ENCODE measurements at regions not wholly inside any gene's neighbourhood (a gene's known extent, or its start where the extent isn't known, plus 50 kb on each side); places are given as distances from the start of the nearest gene placed in this dataset.

GRCh38 chr12:59268295-59268809 lies 327.5 kb upstream of the SLC16A7 start:
- Histone ChIP-seq H3K36me3 (ENCODE audit: control insufficient read depth in 2 of 2, insufficient read depth in 2 of 2, low read length in 1 of 2) (no peaks in the 10 kb centered on the region), H3K27ac (ENCODE audit: low read depth in 1 of 2, low read length in 1 of 2) (no peak overlapping the region), H3K4me1 (ENCODE audit: control insufficient read depth in 2 of 2, insufficient read depth in 2 of 2, low read length in 2 of 2) (no peaks in the 10 kb centered on the region), H3K4me3 (ENCODE audit: low read length in 2 of 2) (no peak overlapping the region), H3K27me3 (ENCODE audit: control insufficient read depth in 2 of 2, insufficient read depth in 1 of 2, low read length in 1 of 2) (no peaks in the 10 kb centered on the region), H3K9me3 (ENCODE audit: control insufficient read depth in 2 of 2, insufficient read depth in 1 of 2, low read length in 1 of 2) (peaks cover 0 to 10% of the 10 kb centered on the region in 2 donors)
- WGBS, result 90% methylated on average over 2 of the region's 2 CpGs
- DNase-seq (ENCODE audit: low read depth in 6 of 9, low spot score in 9 of 9), result no peak

GRCh38 chr12:59260202-59260601 lies 335.6 kb upstream of the SLC16A7 start:
- H3K4me1 ChIP-seq (ENCODE audit: control insufficient read depth in 2 of 2, insufficient read depth in 2 of 2, low read length in 2 of 2), result no peaks in the 10 kb centered on the region
- H3K27ac ChIP-seq (ENCODE audit: low read depth in 1 of 2, low read length in 1 of 2), result no peak overlapping the region
- H3K9me3 ChIP-seq (ENCODE audit: control insufficient read depth in 2 of 2, insufficient read depth in 1 of 2, low read length in 1 of 2), result no peaks in the 10 kb centered on the region
- DNase-seq (ENCODE audit: low read depth in 6 of 9, low spot score in 9 of 9), result no peak
- no peak overlapping the region for H3K4me3 ChIP-seq (ENCODE audit: low read length in 2 of 2)
- H3K36me3 ChIP-seq (ENCODE audit: control insufficient read depth in 2 of 2, insufficient read depth in 2 of 2, low read length in 1 of 2), result no peaks in the 10 kb centered on the region
- H3K27me3 ChIP-seq (ENCODE audit: control insufficient read depth in 2 of 2, insufficient read depth in 1 of 2, low read length in 1 of 2), result no peaks in the 10 kb centered on the region
- WGBS, result 98% methylated on average over 2 of the region's 2 CpGs

GRCh38 chr12:59252731-59253130 lies 332.4 kb upstream of the LRIG3 start:
- H3K9me3 ChIP-seq (ENCODE audit: control insufficient read depth in 2 of 2, insufficient read depth in 1 of 2, low read length in 1 of 2), result peaks cover 0 to 7% of the 10 kb centered on the region in 2 donors
- H3K27me3 ChIP-seq (ENCODE audit: control insufficient read depth in 2 of 2, insufficient read depth in 1 of 2, low read length in 1 of 2), result no peaks in the 10 kb centered on the region
- no peak for DNase-seq (ENCODE audit: low read depth in 6 of 9, low spot score in 9 of 9)
- no peaks in the 10 kb centered on the region for H3K36me3 ChIP-seq (ENCODE audit: control insufficient read depth in 2 of 2, insufficient read depth in 2 of 2, low read length in 1 of 2)
- no peak overlapping the region for H3K27ac ChIP-seq (ENCODE audit: low read depth in 1 of 2, low read length in 1 of 2)
- H3K4me3 ChIP-seq (ENCODE audit: low read length in 2 of 2), result no peak overlapping the region
- H3K4me1 ChIP-seq (ENCODE audit: control insufficient read depth in 2 of 2, insufficient read depth in 2 of 2, low read length in 2 of 2), result no peaks in the 10 kb centered on the region

DNA sequence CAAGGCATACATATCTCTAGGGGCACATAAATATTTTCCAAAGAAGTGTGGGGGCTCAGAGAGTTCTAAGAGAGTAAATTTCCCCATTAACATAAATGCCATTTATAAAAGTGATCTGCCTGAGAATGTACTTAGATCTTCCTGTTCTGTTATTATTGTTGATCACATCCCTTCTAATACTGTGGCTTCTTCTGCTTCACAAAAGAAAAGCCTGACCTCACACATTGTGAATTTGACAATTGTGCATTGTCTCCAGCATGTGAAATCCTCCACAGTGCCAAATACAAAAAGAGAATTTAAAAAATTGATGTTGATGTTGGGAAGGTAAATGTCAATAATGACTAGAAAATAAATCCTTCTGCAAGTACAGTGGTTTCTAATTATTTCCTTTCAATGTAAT lies 330.5 kb upstream of the LRIG3 start:
- no peak overlapping the region for H3K27ac ChIP-seq (ENCODE audit: low read depth in 1 of 2, low read length in 1 of 2)
- H3K36me3 ChIP-seq (ENCODE audit: control insufficient read depth in 2 of 2, insufficient read depth in 2 of 2, low read length in 1 of 2), result no peaks in the 10 kb centered on the region
- H3K27me3 ChIP-seq (ENCODE audit: control insufficient read depth in 2 of 2, insufficient read depth in 1 of 2, low read length in 1 of 2), result no peaks in the 10 kb centered on the region
- H3K4me3 ChIP-seq (ENCODE audit: low read length in 2 of 2), result no peak overlapping the region
- DNase-seq (ENCODE audit: low read depth in 6 of 9, low spot score in 9 of 9), result no peak
- peaks cover 0 to 7% of the 10 kb centered on the region in 2 donors for H3K9me3 ChIP-seq (ENCODE audit: control insufficient read depth in 2 of 2, insufficient read depth in 1 of 2, low read length in 1 of 2)
- H3K4me1 ChIP-seq (ENCODE audit: control insufficient read depth in 2 of 2, insufficient read depth in 2 of 2, low read length in 2 of 2), result no peaks in the 10 kb centered on the region

- WGBS, result 87% methylated on average over 2 of the region's 2 CpGs
- Histone ChIP-seq H3K4me3 (ENCODE audit: low read length in 2 of 2) (no peak overlapping the region), H3K27me3 (ENCODE audit: control insufficient read depth in 2 of 2, insufficient read depth in 1 of 2, low read length in 1 of 2) (no peaks in the 10 kb centered on the region), H3K4me1 (ENCODE audit: control insufficient read depth in 2 of 2, insufficient read depth in 2 of 2, low read length in 2 of 2) (no peaks in the 10 kb centered on the region), H3K9me3 (ENCODE audit: control insufficient read depth in 2 of 2, insufficient read depth in 1 of 2, low read length in 1 of 2) (no peaks in the 10 kb centered on the region), H3K27ac (ENCODE audit: low read depth in 1 of 2, low read length in 1 of 2) (no peak overlapping the region), H3K36me3 (ENCODE audit: control insufficient read depth in 2 of 2, insufficient read depth in 2 of 2, low read length in 1 of 2) (no peaks in the 10 kb centered on the region)
- no peak for DNase-seq (ENCODE audit: low read depth in 6 of 9, low spot score in 9 of 9)
These were observed 319.7 kb upstream of the LRIG3 start for GRCh38 chr12:59240048-59240447.

DNA sequence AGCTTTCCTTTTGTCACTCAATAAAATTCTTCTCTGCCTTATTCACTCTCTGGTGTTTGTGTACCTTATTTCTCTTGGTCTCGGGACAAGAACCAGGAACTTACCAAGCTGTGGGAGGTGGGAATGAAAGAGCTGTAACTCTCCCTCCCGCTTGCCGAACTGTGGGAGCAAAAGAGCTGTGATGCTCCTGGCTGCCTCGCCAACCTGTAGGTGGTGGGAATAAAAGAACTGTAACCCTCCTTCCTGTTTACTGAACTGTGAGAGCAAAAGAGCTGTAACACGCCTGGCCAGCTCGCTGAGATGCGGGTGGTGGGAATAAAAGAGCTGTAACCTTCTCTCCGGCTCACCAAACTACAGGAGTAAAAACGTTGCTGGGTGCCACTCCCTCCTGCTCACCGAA lies 314.1 kb upstream of the LRIG3 start:
- 92% methylated on average over 10 of the region's 10 CpGs for WGBS
- H3K27me3 ChIP-seq (ENCODE audit: control insufficient read depth in 2 of 2, insufficient read depth in 1 of 2, low read length in 1 of 2), result no peaks in the 10 kb centered on the region
- H3K27ac ChIP-seq (ENCODE audit: low read depth in 1 of 2, low read length in 1 of 2), result no peak overlapping the region
- no peaks in the 10 kb centered on the region for H3K4me1 ChIP-seq (ENCODE audit: control insufficient read depth in 2 of 2, insufficient read depth in 2 of 2, low read length in 2 of 2)
- no peak overlapping the region for H3K4me3 ChIP-seq (ENCODE audit: low read length in 2 of 2)
- DNase-seq (ENCODE audit: low read depth in 6 of 9, low spot score in 9 of 9), result no peak
- H3K36me3 ChIP-seq (ENCODE audit: control insufficient read depth in 2 of 2, insufficient read depth in 2 of 2, low read length in 1 of 2), result no peaks in the 10 kb centered on the region
- no peaks in the 10 kb centered on the region for H3K9me3 ChIP-seq (ENCODE audit: control insufficient read depth in 2 of 2, insufficient read depth in 1 of 2, low read length in 1 of 2)

DNA sequence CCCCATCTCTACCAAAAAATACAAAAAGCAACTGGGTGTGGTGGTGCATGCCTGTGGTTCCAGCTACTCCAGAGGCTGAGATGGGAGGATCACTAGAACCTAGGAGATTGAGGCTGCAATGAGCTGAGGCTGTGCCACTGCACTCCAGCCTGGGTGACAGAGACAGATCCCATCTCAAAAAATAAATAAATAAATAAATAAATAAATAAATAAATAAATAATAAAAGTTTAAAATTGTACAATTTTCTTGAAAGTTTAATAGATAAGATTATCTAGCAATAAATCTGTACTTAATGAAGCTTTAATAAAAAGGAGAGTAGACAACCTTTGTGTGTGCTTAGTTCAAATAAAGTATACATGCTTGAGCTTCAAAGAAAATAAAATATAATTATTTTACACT lies 310.0 kb upstream of the LRIG3 start:
- H3K9me3 ChIP-seq (ENCODE audit: control insufficient read depth in 2 of 2, insufficient read depth in 1 of 2, low read length in 1 of 2), result no peaks in the 10 kb centered on the region
- no peak overlapping the region for H3K27ac ChIP-seq (ENCODE audit: low read depth in 1 of 2, low read length in 1 of 2)
- H3K27me3 ChIP-seq (ENCODE audit: control insufficient read depth in 2 of 2, insufficient read depth in 1 of 2, low read length in 1 of 2), result no peaks in the 10 kb centered on the region
- no peak for DNase-seq (ENCODE audit: low read depth in 6 of 9, low spot score in 9 of 9)
- no peak overlapping the region for H3K4me3 ChIP-seq (ENCODE audit: low read length in 2 of 2)
- H3K4me1 ChIP-seq (ENCODE audit: control insufficient read depth in 2 of 2, insufficient read depth in 2 of 2, low read length in 2 of 2), result no peaks in the 10 kb centered on the region
- no peaks in the 10 kb centered on the region for H3K36me3 ChIP-seq (ENCODE audit: control insufficient read depth in 2 of 2, insufficient read depth in 2 of 2, low read length in 1 of 2)

- H3K27me3 ChIP-seq (ENCODE audit: control insufficient read depth in 2 of 2, insufficient read depth in 1 of 2, low read length in 1 of 2), result no peaks in the 10 kb centered on the region
- no peaks in the 10 kb centered on the region for H3K9me3 ChIP-seq (ENCODE audit: control insufficient read depth in 2 of 2, insufficient read depth in 1 of 2, low read length in 1 of 2)
- H3K4me3 ChIP-seq (ENCODE audit: low read length in 2 of 2), result no peak overlapping the region
- no peak overlapping the region for H3K27ac ChIP-seq (ENCODE audit: low read depth in 1 of 2, low read length in 1 of 2)
- DNase-seq (ENCODE audit: low read depth in 6 of 9, low spot score in 9 of 9), result no peak
- no peaks in the 10 kb centered on the region for H3K4me1 ChIP-seq (ENCODE audit: control insufficient read depth in 2 of 2, insufficient read depth in 2 of 2, low read length in 2 of 2)
- WGBS, result 90% methylated on average over 1 of the region's 1 CpG
- no peaks in the 10 kb centered on the region for H3K36me3 ChIP-seq (ENCODE audit: control insufficient read depth in 2 of 2, insufficient read depth in 2 of 2, low read length in 1 of 2)
These were observed 298.8 kb upstream of the LRIG3 start for GRCh38 chr12:59219148-59219547.

GRCh38 chr12:59196989-59197388 lies 276.7 kb upstream of the LRIG3 start:
- no peak for DNase-seq (ENCODE audit: low read depth in 6 of 9, low spot score in 9 of 9)
- no peaks in the 10 kb centered on the region for H3K36me3 ChIP-seq (ENCODE audit: control insufficient read depth in 2 of 2, insufficient read depth in 2 of 2, low read length in 1 of 2)
- no peaks in the 10 kb centered on the region for H3K4me1 ChIP-seq (ENCODE audit: control insufficient read depth in 2 of 2, insufficient read depth in 2 of 2, low read length in 2 of 2)
- WGBS, result 95% methylated on average over 1 of the region's 1 CpG
- no peak overlapping the region for H3K4me3 ChIP-seq (ENCODE audit: low read length in 2 of 2)
- no peak overlapping the region for H3K27ac ChIP-seq (ENCODE audit: low read depth in 1 of 2, low read length in 1 of 2)
- H3K9me3 ChIP-seq (ENCODE audit: control insufficient read depth in 2 of 2, insufficient read depth in 1 of 2, low read length in 1 of 2), result no peaks in the 10 kb centered on the region
- no peaks in the 10 kb centered on the region for H3K27me3 ChIP-seq (ENCODE audit: control insufficient read depth in 2 of 2, insufficient read depth in 1 of 2, low read length in 1 of 2)

GRCh38 chr12:59194794-59195193 lies 274.5 kb upstream of the LRIG3 start:
- no peak overlapping the region for H3K27ac ChIP-seq (ENCODE audit: low read depth in 1 of 2, low read length in 1 of 2)

More at GRCh38 chr12:59194794-59195193, 274.5 kb upstream of the LRIG3 start:
- 84% methylated on average over 2 of the region's 2 CpGs for WGBS
- no peaks in the 10 kb centered on the region for H3K27me3 ChIP-seq (ENCODE audit: control insufficient read depth in 2 of 2, insufficient read depth in 1 of 2, low read length in 1 of 2)
- H3K4me3 ChIP-seq (ENCODE audit: low read length in 2 of 2), result no peak overlapping the region
- no peaks in the 10 kb centered on the region for H3K9me3 ChIP-seq (ENCODE audit: control insufficient read depth in 2 of 2, insufficient read depth in 1 of 2, low read length in 1 of 2)
- H3K4me1 ChIP-seq (ENCODE audit: control insufficient read depth in 2 of 2, insufficient read depth in 2 of 2, low read length in 2 of 2), result no peaks in the 10 kb centered on the region
- DNase-seq (ENCODE audit: low read depth in 6 of 9, low spot score in 9 of 9), result no peak
- H3K36me3 ChIP-seq (ENCODE audit: control insufficient read depth in 2 of 2, insufficient read depth in 2 of 2, low read length in 1 of 2), result no peaks in the 10 kb centered on the region

All from thymus (tissue), 11 donors.